IMR-90 (cell line): ENCODE measurements at regions not wholly inside any gene's neighbourhood (a gene's known extent, or its start where the extent isn't known, plus 50 kb on each side); places are given as distances from the start of the nearest gene placed in this dataset.

ENCODE experiments used
- ATAC-seq: fragments of 200-7000 bp; cut with Tn5 transposase; 2 replicates; pipeline ENCODE4 v1.9.1; 2020; ENCODE audit warnings: low read depth, mild to moderate bottlenecking, moderate library complexity
- BruUV-seq: library from RNA; stranded (reverse); fragments of 400-500 nt; replicated peaks from 2 replicates; lab custom pipeline; 2021; lab: Mats Ljungman, UMichigan
- CTCF ChIA-PET: fragments of 300-600 bp; formaldehyde crosslinking; extraction: SDS; loops from one replicate; lab custom pipeline; 2021; ENCODE audit warnings: antibody characterized with exemption; lab: Yijun Ruan, JAX
- POLR2A ChIA-PET: fragments of 300-600 bp; sonication (Branson Sonifier 250); formaldehyde crosslinking; loops from one replicate; lab custom pipeline; 2022; ENCODE audit warnings: antibody characterized with exemption; ENCODE audit not compliant: unreplicated experiment; lab: Charles Lee
- DNase-seq: peaks from one replicate; pipeline ENCODE4 v3.0.0; 2013
- H2AFZ ChIP-seq: replicated peaks from 2 replicates; pipeline ENCODE3; 2013; ENCODE audit warnings: low read length, mild to moderate bottlenecking; ENCODE audit not compliant: poor library complexity
- H2AK5ac ChIP-seq: 2 replicates; pipeline ENCODE4 v1.6.1; 2013; ENCODE audit warnings: low read depth, low read length, inconsistent platforms
- H2AK9ac ChIP-seq: replicated peaks from 2 replicates; pipeline ENCODE3; 2013; ENCODE audit warnings: mild to moderate bottlenecking, low read depth, low read length, moderate library complexity; ENCODE audit not compliant: poor library complexity
- H2BK120ac ChIP-seq: 2 replicates; pipeline ENCODE4 v1.6.1; 2013; ENCODE audit warnings: low read depth, low read length, inconsistent platforms
- H2BK15ac ChIP-seq: 3 replicates; pipeline ENCODE4 v1.6.1; 2013; ENCODE audit warnings: low read depth, low read length, inconsistent platforms
- H2BK20ac ChIP-seq: 2 replicates; pipeline ENCODE4 v1.6.1; 2013; ENCODE audit warnings: low read depth, mild to moderate bottlenecking, inconsistent platforms, low read length, moderate library complexity
- H2BK5ac ChIP-seq: 2 replicates; pipeline ENCODE4 v1.6.1; 2013; ENCODE audit warnings: mild to moderate bottlenecking, low read depth, low read length, inconsistent platforms; ENCODE audit not compliant: poor library complexity, severe bottlenecking
- H3K14ac ChIP-seq: replicated peaks from 2 replicates; pipeline ENCODE4 v1.6.1; 2013; ENCODE audit warnings: low read depth, low read length, inconsistent platforms
- H3K18ac ChIP-seq: 2 replicates; pipeline ENCODE4 v1.6.1; 2013; ENCODE audit warnings: low read depth, low read length, control low read depth
- H3K23ac ChIP-seq: 2 replicates; pipeline ENCODE4 v1.6.1; 2013; ENCODE audit warnings: low read depth, low read length, inconsistent platforms
- H3K27ac ChIP-seq: 2 replicates; pipeline ENCODE4 v1.5.1; 2013; ENCODE audit warnings: mild to moderate bottlenecking, control low read depth, low read length; ENCODE audit not compliant: insufficient read depth
- H3K27me3 ChIP-seq: 2 replicates; pipeline ENCODE4 v1.6.1; 2013; ENCODE audit warnings: low read length; ENCODE audit not compliant: control insufficient read depth, insufficient read depth
- H3K36me3 ChIP-seq: 2 replicates; pipeline ENCODE4 v1.6.1; 2013; ENCODE audit warnings: low read length, mixed read lengths; ENCODE audit not compliant: control insufficient read depth, insufficient read depth
- H3K4ac ChIP-seq: 2 replicates; pipeline ENCODE4 v1.6.1; 2013; ENCODE audit warnings: low read depth, low read length, inconsistent platforms
- H3K4me1 ChIP-seq: 2 replicates; pipeline ENCODE4 v1.6.1; 2013; ENCODE audit warnings: low read length, mixed read lengths; ENCODE audit not compliant: control insufficient read depth, insufficient read depth
- H3K4me2 ChIP-seq: 2 replicates; pipeline ENCODE4 v1.6.1; 2013; ENCODE audit warnings: low read depth, mild to moderate bottlenecking, control low read depth, low read length, moderate library complexity
- H3K4me3 ChIP-seq: 2 replicates; pipeline ENCODE4 v1.5.1; 2013; ENCODE audit warnings: low read depth, mild to moderate bottlenecking, control low read depth, low read length, moderate library complexity; ENCODE audit not compliant: insufficient read depth
- H3K56ac ChIP-seq: 2 replicates; pipeline ENCODE4 v1.6.1; 2013; ENCODE audit warnings: low read length, inconsistent platforms; ENCODE audit not compliant: insufficient read depth; ENCODE audit errors: extremely low read depth
- H3K79me1 ChIP-seq, 2 experiments: 2 replicates each; pipeline ENCODE4 v1.6.1; 2013; ENCODE audit warnings: low read length in 2 of 2, inconsistent platforms in 1 of 2, low read depth in 1 of 2
- H3K9ac ChIP-seq: 2 replicates; pipeline ENCODE4 v1.6.1; 2013; ENCODE audit warnings: low read depth, low read length, control low read depth
- H3K9me1 ChIP-seq: 2 replicates; pipeline ENCODE4 v1.6.1; 2013; ENCODE audit warnings: low read length, inconsistent platforms; ENCODE audit not compliant: insufficient read depth
- H3K9me3 ChIP-seq: 2 replicates; pipeline ENCODE4 v1.6.1; 2013; ENCODE audit warnings: low read length; ENCODE audit not compliant: control insufficient read depth, insufficient read depth
- H4K20me1 ChIP-seq: 2 replicates; pipeline ENCODE4 v1.6.1; 2013; ENCODE audit warnings: low read length, inconsistent platforms; ENCODE audit not compliant: insufficient read depth
- H4K5ac ChIP-seq: 2 replicates; pipeline ENCODE4 v1.6.1; 2013; ENCODE audit warnings: mild to moderate bottlenecking, low read depth, low read length, control low read depth
- H4K8ac ChIP-seq, 2 experiments: 2 replicates each; pipeline ENCODE4 v1.6.1; 2013; ENCODE audit warnings: low read depth in 2 of 2, low read length in 2 of 2, control low read depth in 1 of 2, inconsistent platforms in 1 of 2
- H4K91ac ChIP-seq: 2 replicates; pipeline ENCODE4 v1.6.1; 2013; ENCODE audit warnings: low read depth, low read length, inconsistent platforms; ENCODE audit not compliant: insufficient read depth
- BHLHE40 ChIP-seq: fragments of 150-350 bp; IDR thresholded peaks from 2 replicates; pipeline ENCODE4 v1.6.1; 2016; ENCODE audit warnings: mild to moderate bottlenecking, low read depth, low read length
- CEBPB ChIP-seq: IDR thresholded peaks from 2 replicates; pipeline ENCODE4 v1.6.1; 2012; ENCODE audit warnings: low read depth, low read length, improper control_type of control experiment
- ELK1 ChIP-seq: fragments of 150-350 bp; IDR thresholded peaks from 2 replicates; pipeline ENCODE4 v1.6.1; 2016; ENCODE audit warnings: low read depth, mild to moderate bottlenecking, low read length, moderate library complexity, borderline replicate concordance
- RAD21 ChIP-seq: IDR thresholded peaks from 2 replicates; pipeline ENCODE4 v1.6.1; 2012; ENCODE audit warnings: low read length, improper control_type of control experiment
- RCOR1 ChIP-seq: IDR thresholded peaks from 2 replicates; pipeline ENCODE4 v1.6.1; 2012; ENCODE audit warnings: mild to moderate bottlenecking, low read length, improper control_type of control experiment; ENCODE audit not compliant: insufficient replicate concordance
- RFX5 ChIP-seq: IDR thresholded peaks from 2 replicates; pipeline ENCODE4 v1.8.0; 2012; ENCODE audit warnings: low read depth, mild to moderate bottlenecking, low read length, moderate library complexity
- dilution Hi-C: fragments of 300-500 bp; cut with HindIII; formaldehyde crosslinking; loops from one replicate; pipeline ENCODE4 v1.14.3; 2018; ENCODE audit warnings: low sequenced_read_pairs; ENCODE audit not compliant: unreplicated experiment
- in situ Hi-C: fragments of 300-500 bp; cut with MboI; formaldehyde crosslinking; loops from 3 replicates; pipeline ENCODE4 v1.14.3; 2019; ENCODE audit warnings: low sequenced_read_pairs, inconsistent platforms, mixed read lengths
- intact Hi-C: fragments of 100-400 bp; cut with micrococcal nuclease; formaldehyde crosslinking; loops from 2 replicates; pipeline ENCODE4 v1.10.0; 2022

- H3K18ac ChIP-seq: no peak overlapping the region
- dilution Hi-C loops: no loop called here
- no peaks in the 10 kb centered on the region for H3K9me1 ChIP-seq
- no peak overlapping the region for H3K14ac ChIP-seq
- no peak overlapping the region for H2AFZ ChIP-seq
- no peak overlapping the region for H3K4me2 ChIP-seq
- H3K4me1 ChIP-seq: no peaks in the 10 kb centered on the region
- H2BK15ac ChIP-seq: no peak overlapping the region
- H3K4me3 ChIP-seq: no peak overlapping the region
- no TSS peak for BruUV-seq
- DNase-seq: no peak
- H3K9ac ChIP-seq: no peak overlapping the region
- H3K27me3 ChIP-seq: no peaks in the 10 kb centered on the region; the same call in 1 of the 2 replicates
- no peak for ATAC-seq
- H4K5ac ChIP-seq: no peak overlapping the region
- no peak overlapping the region for H2AK9ac ChIP-seq
- H3K23ac ChIP-seq: no peak overlapping the region
- no peak overlapping the region for H2BK120ac ChIP-seq
- no peaks in the 10 kb centered on the region for H3K36me3 ChIP-seq
- H3K79me1 ChIP-seq: no peaks in the 10 kb centered on the region
- intact Hi-C loops: no loop called here
- H2AK5ac ChIP-seq: no peak overlapping the region
- no peak overlapping the region for H3K4ac ChIP-seq
- no peak overlapping the region for H2BK5ac ChIP-seq
- H3K27ac ChIP-seq: no peak overlapping the region
- H2BK20ac ChIP-seq: no peak overlapping the region
- H3K56ac ChIP-seq: no peak overlapping the region
- in situ Hi-C loops: no loop called here
- no peaks in the 10 kb centered on the region for H3K9me3 ChIP-seq
- H4K8ac ChIP-seq: no peak overlapping the region
- ChIA-PET CTCF (no interaction called here), POLR2A (no interaction called here)
- no peaks in the 10 kb centered on the region for H4K20me1 ChIP-seq
- TF ChIP-seq RFX5 (no peak), ELK1 (no peak), RAD21 (no peak), BHLHE40 (no peak), CEBPB (no peak), RCOR1 (no peak)
- no peak overlapping the region for H4K91ac ChIP-seq
These were observed 59.0 kb upstream of the TLR3 start for GRCh38 chr4:186009976-186010375.
